Stimulated activated CD4-positive, alpha-beta T cell treated with anti-CD3 and anti-CD28 coated beads, TNF-alpha, amount 100 ng/mL, for 48 hours (primary cell): ENCODE measurements at regions not wholly inside any gene's neighbourhood (a gene's known extent, or its start where the extent isn't known, plus 50 kb on each side); places are given as distances from the start of the nearest gene placed in this dataset.
A peak's percentile ranks its signal among the peaks of the same experiment; 100 is the strongest.

Source experiments
- DNase-seq, 3 donors: peaks; one replicate each; pipeline ENCODE4 v3.0.0-alpha.2; 2020; ENCODE audit warnings: low read depth in 3 of 3

DNA sequence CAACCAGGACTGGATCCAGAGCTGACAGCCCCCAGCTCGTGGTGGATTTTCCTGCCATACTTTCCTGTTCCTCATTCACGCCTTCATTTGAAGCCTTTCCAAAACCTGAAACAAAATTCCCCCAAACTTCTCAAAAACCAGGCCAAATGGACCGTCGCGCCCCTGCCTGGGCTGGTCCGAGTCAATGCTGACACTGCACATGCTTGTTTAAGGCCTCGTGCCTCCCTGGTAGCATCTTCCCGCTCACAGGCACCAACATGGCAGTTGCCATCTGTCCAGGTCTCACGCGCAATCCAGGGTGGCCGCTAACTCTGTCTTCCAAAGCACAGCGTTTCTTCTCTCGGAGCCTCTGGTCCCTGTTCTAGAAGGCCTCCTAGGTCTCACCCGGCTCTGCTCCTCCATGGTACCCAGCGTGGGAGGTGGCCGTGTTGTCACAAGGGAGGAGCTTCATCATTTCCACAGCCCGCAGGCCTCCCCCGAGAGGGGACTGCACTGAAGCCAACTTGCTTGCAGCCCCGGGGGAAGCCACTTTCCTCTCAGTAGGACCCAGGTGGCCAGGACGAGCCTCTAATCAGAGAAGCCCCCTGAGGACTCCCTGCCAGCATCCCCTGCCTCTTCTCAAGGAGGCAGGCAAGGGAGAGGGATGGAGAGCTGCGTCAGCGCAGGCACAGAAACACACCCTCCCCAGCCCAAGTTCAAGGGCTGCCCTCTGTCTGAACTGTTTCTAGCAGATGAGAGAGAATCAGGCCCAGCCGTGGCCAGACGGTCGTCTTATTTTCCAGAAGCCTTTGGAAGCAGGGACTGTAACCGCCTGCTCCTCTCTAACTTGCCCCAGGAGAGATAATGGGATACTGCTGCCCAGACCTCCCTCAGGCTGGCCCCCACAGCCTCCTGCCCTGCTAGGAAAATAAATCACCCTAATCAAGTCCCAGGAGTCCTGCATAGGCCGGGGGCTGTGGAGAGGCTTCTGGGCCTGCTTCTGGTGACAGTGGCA lies 152.8 kb upstream of the TLE3 start:
- DNase-seq, result no peak

DNA sequence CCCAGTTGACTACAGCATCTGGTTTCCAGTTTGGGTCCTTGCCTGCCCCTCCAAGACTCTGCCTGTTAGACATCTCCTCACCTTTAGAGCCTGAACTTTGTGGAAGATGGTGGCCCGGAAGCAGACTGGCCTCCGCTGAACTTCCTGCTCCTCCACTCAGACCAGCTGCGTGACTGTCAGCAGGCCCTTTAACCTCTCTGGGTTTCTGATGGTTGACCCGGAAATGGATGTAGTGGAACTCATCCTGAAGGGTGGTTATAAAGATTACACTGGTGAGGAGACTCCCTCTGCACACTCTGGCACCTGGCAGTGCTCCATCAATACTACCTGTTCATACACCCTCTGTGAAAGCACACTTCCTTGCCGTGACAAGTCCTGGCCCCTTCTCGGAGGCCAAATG lies 151.9 kb upstream of the TLE3 start:
- no peak for DNase-seq

DNA sequence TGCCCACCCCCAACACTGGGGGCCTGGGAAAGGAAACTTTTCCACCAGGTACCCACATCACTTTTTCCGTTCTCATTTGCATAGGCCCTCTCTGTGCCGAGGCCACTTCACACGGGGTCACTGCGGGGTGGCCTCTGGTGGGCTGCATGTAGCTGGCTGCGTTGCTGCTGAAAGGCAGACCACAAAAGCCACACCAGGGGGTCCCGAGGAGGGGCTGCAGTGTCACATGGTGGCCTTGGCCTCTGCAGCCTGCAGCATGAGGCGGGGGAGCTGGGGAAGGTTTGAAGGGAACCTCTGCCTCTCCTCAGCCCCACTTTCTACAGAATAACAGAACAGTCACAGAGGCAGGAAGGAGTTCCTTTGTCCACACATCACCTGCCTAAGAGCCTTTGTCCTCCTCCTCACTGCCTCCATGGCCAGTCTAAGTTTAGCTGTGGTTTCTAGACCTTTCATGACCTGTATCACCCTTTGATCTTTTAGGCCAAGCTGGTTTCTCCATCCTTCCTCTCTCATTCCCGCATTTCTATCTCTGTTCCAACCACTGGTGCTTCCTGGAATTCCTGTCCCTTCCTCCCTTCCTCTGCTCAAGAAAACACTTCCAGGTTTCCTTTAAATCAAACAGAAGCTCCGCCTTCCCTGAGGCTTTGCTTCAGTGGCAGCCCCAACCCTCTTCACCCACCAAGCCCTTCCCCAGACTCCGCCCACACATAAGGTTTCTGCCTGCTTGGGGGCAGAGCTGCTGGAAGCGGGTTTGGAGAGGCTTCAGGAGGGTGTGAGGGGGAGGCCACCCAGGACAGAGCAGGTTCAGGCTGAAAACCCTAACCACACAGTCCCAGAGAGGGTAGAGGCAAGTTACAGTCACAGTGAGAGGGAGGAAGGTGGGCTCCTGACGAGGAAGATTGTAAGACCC lies 150.7 kb upstream of the TLE3 start:
- no peak for DNase-seq

DNA sequence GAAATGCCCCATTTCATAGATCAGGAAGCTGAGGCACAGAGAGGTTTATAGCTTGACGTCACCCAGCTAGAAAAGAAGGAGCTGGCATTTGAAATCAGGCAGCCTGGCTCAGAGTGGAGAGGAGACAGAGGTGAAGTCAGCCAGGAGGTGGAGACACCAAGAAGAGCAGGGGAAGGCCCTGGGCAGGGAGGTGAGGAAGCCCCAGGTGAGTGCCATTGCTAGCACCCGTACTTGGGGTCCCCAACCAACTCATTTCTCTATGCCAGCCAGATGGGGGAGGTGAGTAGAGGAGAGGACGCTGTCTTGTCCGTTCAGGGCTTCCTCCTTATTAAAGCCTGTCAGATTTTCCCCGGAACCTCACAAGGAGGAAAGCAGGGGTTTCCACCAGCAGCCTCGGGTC lies 149.6 kb upstream of the TLE3 start:
- no peak for DNase-seq

DNA sequence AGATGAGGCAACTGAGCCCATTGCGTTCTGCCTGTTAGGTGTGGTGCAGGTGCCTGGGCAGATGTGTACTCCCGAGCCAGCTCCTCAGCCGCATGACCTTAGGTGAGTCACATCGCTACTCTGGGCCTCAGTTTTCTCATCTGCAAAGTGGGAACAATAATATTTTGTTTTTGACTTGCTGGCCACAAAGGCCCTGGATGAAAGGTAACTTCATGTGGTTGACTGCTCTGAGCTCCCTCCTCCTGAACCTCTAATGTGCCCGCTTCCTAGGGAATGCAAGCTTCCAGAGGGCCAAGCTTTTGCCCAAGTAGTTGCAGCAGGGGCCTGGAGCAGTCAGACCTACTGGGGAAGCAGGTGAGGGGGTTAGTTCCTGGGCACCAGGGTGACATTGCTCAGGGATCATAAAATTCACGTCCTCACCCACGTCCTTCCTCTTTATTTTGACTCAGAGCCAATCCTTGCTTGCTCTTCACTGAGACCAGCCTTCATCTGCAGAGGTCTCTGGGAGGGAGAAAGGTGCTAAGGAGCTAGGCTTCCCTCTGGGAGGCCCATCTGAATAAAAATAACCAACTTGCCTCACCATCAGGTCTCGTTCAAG lies 149.0 kb upstream of the TLE3 start:
- DNase-seq, result no peak

DNA sequence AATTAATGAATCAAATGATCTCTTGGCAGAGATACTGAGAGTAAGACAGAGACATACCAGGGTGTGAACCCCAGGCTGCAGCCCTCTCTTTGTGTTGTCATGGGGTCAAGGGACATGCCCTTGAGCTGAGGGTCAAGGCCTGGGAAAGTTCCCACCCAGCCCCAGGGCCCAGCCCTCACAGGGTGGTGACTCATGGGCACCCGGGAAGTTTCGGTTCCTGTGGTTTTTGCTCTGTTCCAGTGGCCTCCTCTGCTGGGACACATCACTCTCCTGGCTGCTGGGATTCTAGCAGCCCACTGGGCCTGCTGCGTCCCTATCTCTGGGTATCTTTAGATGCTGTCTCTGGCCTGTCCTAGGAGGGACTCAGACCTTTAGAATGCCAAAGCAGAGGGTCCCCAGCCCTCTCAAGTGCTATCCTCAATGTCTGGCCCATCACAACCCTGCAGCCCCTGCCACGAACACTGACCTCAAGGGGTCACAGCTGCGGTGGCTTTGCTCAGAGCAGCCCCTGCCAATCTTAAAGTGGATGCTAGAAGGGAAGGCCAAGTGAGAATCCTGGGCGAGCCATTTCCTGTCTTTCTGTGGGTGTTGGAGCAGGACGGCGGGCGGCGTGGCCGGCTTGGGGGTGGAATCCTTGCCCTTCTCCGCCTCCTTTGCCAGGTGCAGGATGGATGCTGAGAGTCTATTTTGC lies 148.4 kb upstream of the TLE3 start:
- no peak for DNase-seq

DNA sequence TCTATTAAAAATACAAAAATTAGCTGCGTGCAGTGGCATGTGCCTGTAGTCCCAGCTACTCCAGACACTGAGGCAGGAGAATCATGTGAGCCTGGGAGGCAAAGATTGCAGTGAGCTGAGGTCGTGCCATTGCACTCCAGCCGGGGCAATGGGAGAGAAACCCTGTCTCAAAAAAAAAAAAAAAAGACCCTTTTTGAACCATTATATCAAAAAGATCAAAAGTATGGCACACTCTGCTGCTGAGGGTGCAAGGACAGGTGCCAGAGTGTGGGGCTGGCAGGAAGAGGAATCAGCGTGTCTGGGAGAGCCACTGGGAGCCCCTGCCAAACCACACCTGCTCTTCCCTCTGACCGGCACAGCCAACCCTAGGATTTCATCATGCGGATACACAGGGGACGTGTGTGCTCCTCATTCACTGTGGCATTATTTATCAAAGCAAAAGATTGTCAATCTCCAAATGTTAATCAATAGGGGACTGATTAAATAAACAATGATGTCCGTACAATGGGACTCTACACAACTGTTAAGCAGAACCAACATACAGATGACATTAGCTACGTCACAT lies 147.3 kb upstream of the TLE3 start:
- DNase-seq, result no peak

DNA sequence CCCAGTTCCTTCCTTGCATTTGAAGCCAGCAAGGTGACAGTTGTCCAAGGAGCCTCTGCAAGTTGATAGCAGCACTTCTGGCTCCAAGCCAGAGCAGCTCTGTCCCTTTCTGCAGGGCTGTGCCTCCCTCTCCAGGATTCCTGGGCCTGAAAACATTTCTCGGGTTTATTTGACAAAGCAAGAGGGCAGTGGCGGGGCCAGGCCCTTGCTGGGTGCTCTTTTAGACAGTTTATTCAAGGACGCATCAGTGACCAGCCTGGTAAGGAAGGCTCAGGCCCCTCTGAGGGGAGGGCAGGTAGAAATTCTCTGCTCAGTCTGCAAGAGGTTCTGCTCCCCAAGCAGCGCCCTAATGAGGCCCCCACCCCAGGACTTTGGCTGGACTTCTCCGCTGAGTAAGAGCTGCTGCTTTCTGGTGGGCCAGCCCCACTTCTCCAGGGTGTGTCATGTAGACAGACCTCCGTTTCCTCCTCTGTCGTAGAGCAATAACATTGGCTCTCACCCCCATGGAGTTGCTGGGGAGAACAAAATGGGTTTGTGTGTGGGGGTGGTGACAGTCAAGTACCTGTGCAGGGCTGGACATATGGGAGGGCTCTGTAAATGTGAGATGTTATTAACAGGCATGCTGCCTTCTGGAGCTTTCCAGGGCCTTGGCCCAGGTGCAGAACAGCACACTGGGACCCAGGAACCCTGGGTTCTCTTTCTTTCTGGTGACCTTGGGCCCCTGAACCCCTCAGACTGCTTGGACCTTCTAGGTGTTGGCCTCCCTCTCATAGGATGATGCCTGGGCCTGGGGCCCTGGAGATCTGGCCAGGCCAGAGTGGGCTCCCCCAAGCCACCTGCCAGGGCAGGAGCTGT lies 146.2 kb upstream of the TLE3 start:
- DNase-seq, result no peak

DNA sequence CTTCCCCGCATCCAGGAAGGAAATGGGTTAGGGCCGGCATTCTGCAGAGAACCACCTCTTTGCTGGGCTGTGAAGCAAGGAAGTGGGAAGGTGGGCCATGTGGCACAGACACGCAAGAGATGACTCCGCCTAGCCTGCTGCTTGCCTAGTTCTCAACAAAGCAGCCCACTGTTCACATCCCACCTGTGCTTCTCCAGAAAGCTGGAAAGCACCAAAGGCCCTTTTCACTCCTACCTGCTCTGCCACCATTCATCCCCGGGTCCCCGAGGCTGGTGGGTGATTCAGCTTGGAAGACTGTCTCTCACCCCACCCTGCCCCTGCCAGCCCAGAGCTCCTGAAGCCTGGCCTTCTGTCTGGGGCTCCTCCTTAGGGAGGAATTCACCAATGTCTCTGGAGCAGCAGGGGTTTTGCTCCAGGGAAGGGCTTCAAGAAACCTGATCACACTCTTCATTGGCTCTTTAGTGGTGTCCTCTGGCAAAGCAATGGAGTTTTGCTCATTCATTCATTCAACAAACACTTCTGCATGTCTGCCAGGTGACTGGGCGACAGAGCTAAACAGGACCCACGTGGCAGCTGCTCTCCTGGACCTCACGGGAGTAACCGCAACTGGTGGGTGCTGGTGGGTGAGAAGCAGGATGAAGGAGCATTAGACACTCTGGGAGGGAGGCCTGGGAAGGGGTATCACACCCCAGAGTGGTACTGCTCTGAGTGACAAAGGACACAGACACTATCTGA lies 145.4 kb upstream of the TLE3 start:
- DNase-seq, result no peak

DNA sequence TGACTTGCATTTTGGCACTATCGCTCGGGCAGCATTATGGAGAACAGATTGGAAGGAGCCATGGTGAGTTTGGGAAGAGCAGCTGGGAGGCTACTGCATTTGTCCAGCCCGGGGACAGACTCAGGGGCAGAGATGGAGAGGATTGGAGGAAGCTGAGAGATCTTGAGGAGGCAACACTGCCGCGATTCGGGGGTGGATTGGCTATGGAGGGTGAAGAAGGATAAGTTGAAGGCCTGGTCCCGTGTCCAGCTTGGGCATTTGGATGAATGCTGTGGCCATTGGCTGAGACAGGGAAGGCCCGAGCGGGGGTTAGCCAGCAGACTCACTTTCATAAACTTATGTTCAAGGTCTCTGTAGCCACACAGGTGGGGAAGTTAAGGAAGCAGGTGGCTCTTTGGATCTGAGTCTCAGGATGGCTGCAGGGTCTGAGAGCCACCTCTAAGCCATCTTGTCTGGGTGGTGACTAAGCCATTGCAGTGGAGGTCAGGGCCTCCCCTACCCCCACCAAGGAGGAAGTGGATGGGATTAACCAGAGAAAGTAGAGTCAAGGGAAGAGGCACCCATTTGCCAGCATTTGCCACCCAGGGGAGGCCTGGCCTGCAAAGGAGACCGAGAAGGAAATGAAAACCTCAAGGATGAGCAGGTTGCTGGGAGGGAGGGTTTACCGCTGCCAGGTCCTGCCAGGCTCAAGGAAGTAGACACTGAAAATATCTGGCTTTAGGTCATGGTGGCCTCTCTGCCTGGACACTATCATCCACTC lies 144.0 kb upstream of the TLE3 start:
- no peak for DNase-seq

DNA sequence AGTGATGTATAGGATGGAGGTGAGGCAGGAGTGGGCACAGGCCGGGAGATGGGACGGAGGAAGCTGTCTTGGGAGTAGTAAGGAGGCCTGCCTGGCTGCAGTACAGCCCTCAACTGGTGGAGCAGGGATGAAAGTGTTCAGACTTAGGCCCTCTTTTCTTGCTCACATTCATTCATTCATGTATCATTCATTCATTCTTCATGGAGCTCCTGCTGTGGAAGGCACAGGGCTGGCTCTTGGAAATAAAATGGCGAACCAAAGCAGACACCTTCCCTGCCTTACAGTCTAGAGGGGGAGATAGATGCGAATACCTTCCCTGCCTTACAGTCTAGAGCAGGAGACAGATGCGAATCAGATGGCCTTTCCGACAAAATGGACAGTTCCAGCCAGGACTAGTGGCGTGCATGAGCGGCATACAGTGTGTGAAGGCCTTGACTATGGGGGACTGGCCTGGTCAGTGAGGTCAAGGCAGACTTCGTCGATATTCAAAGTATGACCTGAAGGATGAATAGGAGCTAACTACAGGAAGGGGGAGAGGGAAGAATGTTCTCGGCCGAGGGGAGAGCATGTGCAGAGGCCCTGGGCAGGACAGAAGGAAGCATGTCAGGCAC lies 143.2 kb upstream of the TLE3 start:
- DNase-seq, result no peak

DNA sequence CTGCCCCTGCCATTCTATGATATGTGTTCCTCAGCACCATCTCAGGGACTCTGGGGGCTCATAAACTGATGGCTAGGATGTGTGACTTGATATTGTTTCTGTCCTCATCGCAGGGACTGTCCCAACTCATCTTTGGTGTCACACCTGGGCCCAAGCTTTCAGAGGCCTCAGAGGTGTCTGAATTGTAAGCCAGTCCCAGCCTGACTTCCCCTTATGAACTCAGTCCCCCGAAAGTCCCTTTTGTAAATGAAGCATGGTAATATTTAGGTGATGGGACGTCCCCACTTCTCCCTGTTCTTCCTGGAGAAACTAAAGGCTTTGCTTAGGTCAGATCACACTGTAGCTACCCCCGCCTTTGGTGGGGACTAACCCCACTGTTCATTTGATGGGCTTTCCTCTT lies 142.4 kb upstream of the TLE3 start:
- peak in 1 of 3 donors; percentile 7 for DNase-seq

DNA sequence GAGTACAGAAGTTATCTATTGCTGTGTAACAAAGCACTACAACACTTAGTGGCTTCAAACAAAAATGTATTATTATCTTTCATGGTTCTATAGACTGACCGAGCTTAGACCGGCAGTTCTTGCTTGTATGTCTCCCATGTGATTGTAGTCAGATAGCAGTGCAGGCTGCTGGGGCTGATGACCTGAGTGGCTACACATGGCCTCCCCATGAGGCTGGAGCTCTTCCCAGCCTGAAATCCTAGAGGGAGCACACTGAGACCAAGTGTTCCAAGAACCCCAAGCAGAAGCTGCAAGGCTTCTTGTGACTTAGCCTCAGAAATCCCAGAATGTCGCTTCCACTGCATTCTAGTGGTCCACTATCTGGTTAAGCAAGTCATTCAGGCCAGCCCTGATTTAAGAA lies 141.2 kb upstream of the TLE3 start:
- no peak for DNase-seq

DNA sequence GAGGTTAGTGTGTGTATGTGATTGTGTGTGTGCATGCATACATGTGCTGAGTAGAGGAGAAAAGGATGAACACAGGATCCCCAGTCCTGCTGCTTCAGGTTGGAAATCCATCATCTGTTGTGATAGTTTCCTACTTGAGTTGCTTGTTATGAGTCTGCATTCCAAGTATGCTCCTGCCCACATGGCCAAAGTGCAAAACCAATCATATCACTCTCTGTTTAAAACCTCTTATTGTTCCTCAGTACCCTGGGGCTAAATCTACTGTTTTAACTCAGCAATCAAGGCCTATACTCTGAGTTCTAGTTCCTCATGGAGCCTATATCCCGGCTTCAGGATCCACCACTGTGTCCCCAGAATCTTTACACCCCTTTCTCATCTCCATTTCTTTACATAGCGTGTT lies 139.9 kb upstream of the TLE3 start:
- DNase-seq, result no peak

DNA sequence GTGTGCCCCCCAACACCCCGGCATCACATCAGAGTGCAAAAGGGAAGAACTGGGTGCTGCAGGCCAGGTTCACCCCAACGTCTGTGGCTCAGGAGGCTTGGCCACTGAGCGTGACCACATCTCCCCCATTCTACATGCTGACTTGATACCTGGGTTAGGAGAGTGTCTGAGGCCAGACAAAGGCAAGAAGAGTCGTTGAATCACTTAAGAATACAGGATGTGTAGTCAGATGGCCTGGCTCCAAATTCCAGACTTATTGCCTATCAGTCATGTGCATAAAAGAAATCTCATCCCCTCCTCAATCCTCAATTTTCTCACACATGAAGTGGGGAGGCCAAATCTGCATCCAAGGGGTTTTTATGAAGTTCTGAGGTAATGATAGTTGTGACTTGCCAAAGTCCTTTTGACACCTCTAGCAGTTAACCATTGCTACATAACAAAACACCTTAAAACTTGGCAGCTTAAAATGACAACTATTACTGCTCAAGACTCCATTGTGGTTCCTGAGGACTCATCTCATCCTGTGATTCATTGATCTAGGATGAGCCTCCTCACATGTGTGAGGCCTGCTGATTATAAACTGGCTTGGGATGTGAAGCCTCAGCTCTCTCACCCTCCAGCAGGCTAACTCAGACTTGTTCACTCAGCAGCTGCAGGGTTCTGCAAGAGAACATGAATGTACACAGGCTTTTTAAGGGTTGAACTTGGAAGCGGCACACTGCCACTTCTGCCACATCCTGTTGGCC lies 138.8 kb upstream of the TLE3 start:
- peak in 1 of 3 donors; percentile 27 for DNase-seq

DNA sequence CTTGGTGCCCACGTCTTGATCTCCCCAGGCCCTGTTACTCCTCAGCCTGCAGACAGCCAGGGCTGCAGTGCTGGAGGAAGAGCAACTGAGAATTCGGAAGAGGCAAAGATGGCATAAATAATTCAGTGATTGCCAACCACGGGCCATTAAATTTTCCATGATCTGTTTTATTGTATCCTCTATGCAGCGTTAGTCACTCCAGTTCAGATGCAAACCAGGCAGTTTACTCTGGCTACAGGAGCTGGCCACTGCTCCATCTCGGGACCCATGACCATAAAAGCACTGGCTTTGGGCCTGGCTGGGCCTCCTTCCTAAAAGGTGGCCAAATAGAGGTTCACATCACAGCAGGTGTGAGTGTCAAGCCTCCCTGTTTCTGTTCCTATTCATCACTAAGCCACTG lies 137.6 kb upstream of the TLE3 start:
- DNase-seq, result no peak

DNA sequence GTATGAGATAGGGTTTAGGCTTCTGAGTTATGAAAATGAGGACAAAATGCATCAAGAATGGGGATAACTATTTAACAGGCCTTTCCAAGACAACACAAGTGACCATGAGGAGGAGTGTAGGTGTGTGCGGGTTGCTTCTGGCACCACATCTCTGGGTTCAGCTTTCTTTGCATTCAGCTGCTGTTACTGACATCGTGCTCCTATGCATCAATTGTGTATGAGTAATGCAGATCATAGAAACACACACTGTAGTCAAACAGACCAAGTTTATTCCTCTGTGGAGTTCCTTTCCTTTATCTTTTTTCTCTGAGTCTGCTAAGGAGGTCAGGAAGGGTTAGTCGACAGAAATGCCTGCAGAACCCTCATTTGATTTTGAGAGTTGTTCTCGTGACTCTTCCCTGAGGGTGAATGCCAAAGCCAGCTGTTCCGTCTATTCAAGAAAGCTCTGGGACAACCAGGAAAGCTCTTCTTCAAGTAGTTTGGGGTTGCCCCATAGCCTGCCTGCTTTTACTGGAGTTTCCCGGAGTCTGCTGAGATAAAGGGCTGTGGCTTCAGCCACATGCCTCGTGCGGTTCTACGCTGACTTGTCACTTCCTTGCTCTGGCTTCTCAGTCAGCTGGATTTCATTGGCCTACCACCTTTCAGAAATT lies 136.7 kb upstream of the TLE3 start:
- no peak for DNase-seq
